BE2C (cell line): ENCODE measurements at regions not wholly inside any gene's neighbourhood (a gene's known extent, or its start where the extent isn't known, plus 50 kb on each side); places are given as distances from the start of the nearest gene placed in this dataset.

Experiments used
- DNase-seq: peaks from one replicate; pipeline ENCODE4 v3.0.0-alpha.2; 2020
- H3K27me3 ChIP-seq: fragments of 250-450 bp; sonication (Bioruptor Pico); 2 replicates; pipeline ENCODE4 v1.5.1; 2020; ENCODE audit warnings: mild to moderate bottlenecking
- H3K36me3 ChIP-seq: fragments of 250-450 bp; sonication (Bioruptor Pico); 2 replicates; pipeline ENCODE4 v1.5.1; 2020; ENCODE audit warnings: mild to moderate bottlenecking
- H3K4me1 ChIP-seq: fragments of 250-450 bp; sonication (Bioruptor Pico); 2 replicates; pipeline ENCODE4 v1.5.1; 2020
- H3K4me3 ChIP-seq: 2 replicates; pipeline ENCODE4 v1.5.1; 2011; ENCODE audit warnings: low read depth, low read length
- H3K9me3 ChIP-seq: fragments of 250-450 bp; sonication (Bioruptor Pico); 2 replicates; pipeline ENCODE4 v1.5.1; 2020
- CTCF ChIP-seq: IDR thresholded peaks from 2 replicates; pipeline ENCODE4 v1.5.1; 2012; ENCODE audit warnings: mild to moderate bottlenecking, low read depth, low read length

GRCh38 chr7:50208378-50208982, 96.0 kb upstream of the IKZF1 start:
- Histone ChIP-seq H3K4me3 (no peak overlapping the region), H3K36me3 (no peaks in the 10 kb centered on the region), H3K27me3 (peaks cover 4% of the 10 kb centered on the region), H3K4me1 (no peaks in the 10 kb centered on the region), H3K9me3 (no peaks in the 10 kb centered on the region)
- TF ChIP-seq CTCF, result no peak
- no peak for DNase-seq

- no peaks in the 10 kb centered on the region for H3K36me3 ChIP-seq
- TF ChIP-seq CTCF, result no peak
- no peak for DNase-seq
Observed at GRCh38 chr7:50207686-50208255, 96.7 kb upstream of the IKZF1 start.

GRCh38 chr7:50207251-50207564, 97.3 kb upstream of the IKZF1 start:
- Histone ChIP-seq H3K4me1 (no peaks in the 10 kb centered on the region), H3K9me3 (no peaks in the 10 kb centered on the region), H3K27me3 (peaks cover 4% of the 10 kb centered on the region; the same call in 1 of the 2 replicates), H3K36me3 (no peaks in the 10 kb centered on the region), H3K4me3 (no peak overlapping the region)
- TF ChIP-seq CTCF, result no peak
- no peak for DNase-seq

More at GRCh38 chr7:50207686-50208255, 96.7 kb upstream of the IKZF1 start:
- Histone ChIP-seq H3K4me1 (no peaks in the 10 kb centered on the region), H3K27me3 (peaks cover 4% of the 10 kb centered on the region; the same call in 1 of the 2 replicates), H3K4me3 (no peak overlapping the region), H3K9me3 (no peaks in the 10 kb centered on the region)

- Histone ChIP-seq H3K36me3 (no peaks in the 10 kb centered on the region), H3K27me3 (peaks cover 4% of the 10 kb centered on the region; the same call in 1 of the 2 replicates), H3K9me3 (no peaks in the 10 kb centered on the region), H3K4me1 (no peaks in the 10 kb centered on the region), H3K4me3 (no peak overlapping the region)
- DNase-seq, result no peak
- TF ChIP-seq CTCF, result no peak
Observed at GRCh38 chr7:50206453-50207250, 97.9 kb upstream of the IKZF1 start.

- no peaks in the 10 kb centered on the region; the same call in 1 of the 2 replicates for H3K27me3 ChIP-seq
- H3K36me3 ChIP-seq, result no peaks in the 10 kb centered on the region
- no peak overlapping the region for H3K4me3 ChIP-seq
- H3K4me1 ChIP-seq, result no peaks in the 10 kb centered on the region
- DNase-seq, result no peak
- TF ChIP-seq CTCF, result no peak
- H3K9me3 ChIP-seq, result no peaks in the 10 kb centered on the region
Observed at GRCh38 chr7:50205011-50205410, 99.5 kb upstream of the IKZF1 start.

GRCh38 chr7:50204581-50204980, 99.9 kb upstream of the IKZF1 start:
- no peak for TF ChIP-seq CTCF
- H3K4me1 ChIP-seq, result no peaks in the 10 kb centered on the region
- H3K4me3 ChIP-seq, result no peak overlapping the region
- no peaks in the 10 kb centered on the region for H3K36me3 ChIP-seq
- no peak for DNase-seq
- H3K27me3 ChIP-seq, result no peaks in the 10 kb centered on the region; the same call in 1 of the 2 replicates
- H3K9me3 ChIP-seq, result no peaks in the 10 kb centered on the region
